Caco-2 (cell line): ENCODE measurements at regions not wholly inside any gene's neighbourhood (a gene's known extent, or its start where the extent isn't known, plus 50 kb on each side); places are given as distances from the start of the nearest gene placed in this dataset.

Experiments
- BruUV-seq: library from RNA; stranded (reverse); fragments of 400-500 nt; replicated peaks from 2 replicates; lab custom pipeline; 2021; lab: Mats Ljungman, UMichigan
- CTCF ChIA-PET: fragments of 300-600 bp; sonication (Branson Sonifier 250); formaldehyde crosslinking; loops from one replicate; lab custom pipeline; 2022; ENCODE audit warnings: antibody characterized with exemption; lab: Charles Lee
- POLR2A ChIA-PET: fragments of 300-600 bp; sonication (Branson Sonifier 250); formaldehyde crosslinking; loops from one replicate; lab custom pipeline; 2022; ENCODE audit warnings: antibody characterized with exemption; lab: Charles Lee
- DNase-seq, 2 experiments: peaks; one replicate each; pipeline versions ENCODE4 v3.0.0 to v3.0.0-alpha.2; 2020 to 2022
- H3K27me3 ChIP-seq: replicated peaks from 2 replicates; pipeline ENCODE4 v1.6.0; 2011; ENCODE audit warnings: low read length; ENCODE audit not compliant: control insufficient read depth, insufficient read depth
- H3K36me3 ChIP-seq: 2 replicates; pipeline ENCODE4 v1.5.1; 2011; ENCODE audit warnings: low read length; ENCODE audit not compliant: control insufficient read depth, insufficient read depth
- H3K4me1 ChIP-seq: fragments of 250-450 bp; sonication (Bioruptor Pico); 2 replicates; pipeline ENCODE4 v1.5.1; 2020; ENCODE audit warnings: mild to moderate bottlenecking
- H3K4me3 ChIP-seq: 2 replicates; pipeline ENCODE4 v1.5.1; 2011; ENCODE audit warnings: low read depth, mild to moderate bottlenecking, control low read depth, low read length
- H3K9me3 ChIP-seq: fragments of 250-450 bp; sonication (Bioruptor Pico); 2 replicates; pipeline ENCODE4 v1.5.1; 2020; ENCODE audit warnings: mild to moderate bottlenecking, moderate library complexity
- H3K27ac Mint-ChIP-seq: one replicate; pipeline ENCODE4 v1.8.0; 2022; ENCODE audit warnings: mixed read lengths; ENCODE audit not compliant: unreplicated experiment
- H3K27me3 Mint-ChIP-seq: one replicate; pipeline ENCODE4 v1.8.0; 2022; ENCODE audit warnings: mixed read lengths; ENCODE audit not compliant: insufficient read depth, unreplicated experiment
- H3K36me3 Mint-ChIP-seq: one replicate; pipeline ENCODE4 v1.8.0; 2022; ENCODE audit warnings: mild to moderate bottlenecking, mixed read lengths; ENCODE audit not compliant: insufficient read depth, unreplicated experiment
- H3K4me1 Mint-ChIP-seq: one replicate; pipeline ENCODE4 v1.8.0; 2022; ENCODE audit warnings: low read depth, mixed read lengths; ENCODE audit not compliant: unreplicated experiment
- H3K4me3 Mint-ChIP-seq: one replicate; pipeline ENCODE4 v1.8.0; 2022; ENCODE audit warnings: mild to moderate bottlenecking, moderate library complexity, mixed read lengths; ENCODE audit not compliant: unreplicated experiment
- H3K9me3 Mint-ChIP-seq: one replicate; pipeline ENCODE4 v1.8.0; 2022; ENCODE audit warnings: mixed read lengths; ENCODE audit not compliant: unreplicated experiment
- CTCF ChIP-seq, 2 experiments: fragments of 200-600 bp in 1 of 2; IDR thresholded peaks; 1 replicate in 1 of 2; 2 replicates in 1 of 2; pipeline versions ENCODE4 v1.5.1 to v1.8.0; 2011 to 2022; ENCODE audit warnings: antibody characterized with exemption in 1 of 2, control low read depth in 1 of 2, inconsistent platforms in 1 of 2, low read depth in 1 of 2, low read length in 1 of 2, mild to moderate bottlenecking in 1 of 2, moderate library complexity in 1 of 2; ENCODE audit not compliant: insufficient read depth in 1 of 2, severe bottlenecking in 1 of 2, unreplicated experiment in 1 of 2
- intact Hi-C: fragments of 100-400 bp; cut with micrococcal nuclease; formaldehyde crosslinking; loops from one replicate; pipeline ENCODE4 v1.10.0; 2022; ENCODE audit not compliant: unreplicated experiment

- CTCF ChIA-PET = no interaction called here
- Mint-ChIP-seq H3K36me3 (no peaks in the 10 kb centered on the region), H3K9me3 (no peaks in the 10 kb centered on the region), H3K27me3 (no peaks in the 10 kb centered on the region), H3K27ac (no peak overlapping the region), H3K4me3 (no peak overlapping the region), H3K4me1 (no peaks in the 10 kb centered on the region)
- no peaks in the 10 kb centered on the region for H3K9me3 ChIP-seq
- H3K4me1 ChIP-seq = no peaks in the 10 kb centered on the region
- no peaks in the 10 kb centered on the region for H3K36me3 ChIP-seq
- POLR2A ChIA-PET = no interaction called here
- no peak for DNase-seq
- H3K4me3 ChIP-seq = no peak overlapping the region
- H3K27me3 ChIP-seq = no peaks in the 10 kb centered on the region
- TF ChIP-seq CTCF (IDR thresholded peaks at IDR 0.05; ENCODE audit: insufficient read depth in 1 of 2, low read depth in 1 of 2, low read length in 1 of 2, severe bottlenecking in 1 of 2, unreplicated experiment in 1 of 2) = no peak
- no TSS peak for BruUV-seq
- intact Hi-C loops = no loop called here
Observed at GRCh38 chr6:68544450-68544849, 90.6 kb upstream of the ADGRB3 start.

GRCh38 chr6:68533339-68533795 is 101.7 kb upstream of the ADGRB3 start:
- H3K4me3 Mint-ChIP-seq = no peak overlapping the region
- H3K27me3 Mint-ChIP-seq = peaks cover 4% of the 10 kb centered on the region
- H3K27me3 ChIP-seq = no peaks in the 10 kb centered on the region
- no peaks in the 10 kb centered on the region for H3K4me1 ChIP-seq
- ChIA-PET CTCF (no interaction called here), POLR2A (no interaction called here)
- no peaks in the 10 kb centered on the region for H3K9me3 Mint-ChIP-seq
- H3K36me3 Mint-ChIP-seq = no peaks in the 10 kb centered on the region
- no peak overlapping the region for H3K27ac Mint-ChIP-seq
- H3K4me3 ChIP-seq = no peak overlapping the region
- no peaks in the 10 kb centered on the region for H3K9me3 ChIP-seq
- H3K36me3 ChIP-seq = no peaks in the 10 kb centered on the region
- no peak for TF ChIP-seq CTCF (IDR thresholded peaks at IDR 0.05; ENCODE audit: insufficient read depth in 1 of 2, low read depth in 1 of 2, low read length in 1 of 2, severe bottlenecking in 1 of 2, unreplicated experiment in 1 of 2)
- no peak for DNase-seq
- no peaks in the 10 kb centered on the region for H3K4me1 Mint-ChIP-seq
- intact Hi-C loops = no loop called here
- BruUV-seq = no TSS peak

- BruUV-seq = no TSS peak
- Mint-ChIP-seq H3K36me3 (no peaks in the 10 kb centered on the region), H3K4me3 (no peak overlapping the region), H3K27ac (no peak overlapping the region), H3K4me1 (no peaks in the 10 kb centered on the region), H3K27me3 (peaks cover 12% of the 10 kb centered on the region), H3K9me3 (no peaks in the 10 kb centered on the region)
- H3K27me3 ChIP-seq = no peaks in the 10 kb centered on the region
- intact Hi-C loops = no loop called here
- POLR2A ChIA-PET = no interaction called here
- CTCF ChIA-PET = no interaction called here
- no peaks in the 10 kb centered on the region for H3K9me3 ChIP-seq
- no peaks in the 10 kb centered on the region for H3K36me3 ChIP-seq
- H3K4me1 ChIP-seq = no peaks in the 10 kb centered on the region
- TF ChIP-seq CTCF (IDR thresholded peaks at IDR 0.05; ENCODE audit: insufficient read depth in 1 of 2, low read depth in 1 of 2, low read length in 1 of 2, severe bottlenecking in 1 of 2, unreplicated experiment in 1 of 2) = no peak
- no peak for DNase-seq
- H3K4me3 ChIP-seq = no peak overlapping the region
Observed at GRCh38 chr6:68527691-68528090, 107.4 kb upstream of the ADGRB3 start.
